HG03432 (cell line): ENCODE measurements at regions not wholly inside any gene's neighbourhood (a gene's known extent, or its start where the extent isn't known, plus 50 kb on each side); places are given as distances from the start of the nearest gene placed in this dataset.

Source experiments
- ATAC-seq: cut with Tn5 transposase; IDR thresholded peaks from one replicate; pipeline ENCODE4 v1.9.1; 2021; ENCODE audit warnings: mild to moderate bottlenecking, moderate library complexity; ENCODE audit not compliant: unreplicated experiment

DNA sequence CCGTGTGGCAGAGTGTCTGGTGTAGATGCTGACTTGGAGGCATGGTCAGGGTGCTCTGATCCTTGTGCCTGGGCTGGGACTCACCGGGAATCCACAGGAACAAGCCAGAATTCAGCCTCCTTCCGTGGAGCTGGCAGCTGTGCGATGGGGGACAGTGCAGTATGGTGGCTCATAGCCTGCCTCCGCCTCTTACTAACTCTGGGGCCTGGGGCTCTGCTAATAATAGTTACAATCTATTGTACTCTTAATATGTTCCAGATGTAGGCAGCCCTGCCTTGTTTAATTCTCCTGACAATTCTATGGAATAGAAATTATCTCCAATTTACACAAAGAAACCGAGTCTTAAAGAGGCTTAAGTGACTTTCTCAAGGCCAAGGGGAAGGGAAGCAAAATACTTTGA, 77.6 kb downstream of the PCDH1 start:
- no peak for ATAC-seq

GRCh38 chr5:141799507-141800167, 78.6 kb downstream of the PCDH1 start:
- no peak for ATAC-seq

- no peak for ATAC-seq
Observed at GRCh38 chr5:141797425-141797824, 80.8 kb downstream of the PCDH1 start.

DNA sequence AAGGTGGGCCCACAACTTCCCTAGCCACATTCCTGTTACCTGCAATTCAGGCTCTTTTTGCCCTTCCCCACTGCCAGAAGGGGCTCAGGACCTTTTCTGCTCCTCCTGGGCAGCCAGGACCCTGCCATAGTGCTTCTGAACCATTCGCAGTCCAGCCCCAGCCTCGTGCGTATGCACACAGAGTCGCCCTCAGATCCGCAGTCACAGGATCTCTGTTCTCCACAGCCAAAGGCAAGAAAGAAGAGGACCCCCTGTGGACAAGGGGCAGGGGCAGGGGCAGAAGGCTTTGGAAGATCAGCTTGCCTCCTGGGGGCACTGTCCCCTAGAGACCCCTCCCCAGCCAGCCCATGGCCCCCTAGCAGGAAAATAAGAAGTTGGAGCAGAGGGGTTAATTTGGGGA, 82.8 kb downstream of the PCDH1 start:
- ATAC-seq, result no peak

DNA sequence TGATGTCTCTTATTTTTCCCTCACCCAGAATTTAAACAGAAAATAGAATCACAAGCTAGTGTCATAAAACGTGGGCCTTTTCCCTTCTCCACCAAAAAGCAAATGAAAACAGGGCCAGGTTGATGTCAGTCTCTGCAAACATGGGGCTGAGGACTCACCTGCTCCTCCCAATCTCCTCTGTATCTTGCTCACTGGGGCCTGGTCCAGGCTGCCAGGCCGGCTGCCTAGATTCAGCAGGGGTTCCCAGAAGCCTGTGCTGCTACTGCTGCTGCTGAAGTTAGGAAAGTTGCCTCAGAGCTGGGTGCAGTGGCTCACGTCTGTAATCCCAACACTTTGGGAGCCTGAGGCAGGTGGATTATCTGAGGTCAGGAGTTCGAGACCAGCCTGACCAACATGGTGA, 84.3 kb downstream of the PCDH1 start:
- no peak for ATAC-seq

DNA sequence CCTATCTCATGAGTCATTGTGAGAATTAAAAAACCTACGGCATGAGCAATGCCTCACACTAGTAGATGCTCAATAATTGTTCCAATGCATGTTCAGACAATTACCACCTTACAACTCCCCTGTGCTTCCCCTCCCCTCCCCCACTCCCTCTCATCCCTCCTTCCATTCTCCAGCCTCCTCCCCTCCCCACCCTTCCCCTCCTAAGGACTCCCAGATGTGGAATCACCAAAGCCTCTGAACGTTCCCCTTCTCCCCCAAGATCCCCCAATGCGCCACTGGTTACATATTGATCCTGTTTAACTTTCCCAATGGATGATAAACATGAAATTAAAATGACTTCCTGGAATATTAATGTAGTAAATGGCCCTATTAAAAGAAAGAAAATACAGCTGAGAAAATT, 84.8 kb downstream of the PCDH1 start:
- no peak for ATAC-seq

DNA sequence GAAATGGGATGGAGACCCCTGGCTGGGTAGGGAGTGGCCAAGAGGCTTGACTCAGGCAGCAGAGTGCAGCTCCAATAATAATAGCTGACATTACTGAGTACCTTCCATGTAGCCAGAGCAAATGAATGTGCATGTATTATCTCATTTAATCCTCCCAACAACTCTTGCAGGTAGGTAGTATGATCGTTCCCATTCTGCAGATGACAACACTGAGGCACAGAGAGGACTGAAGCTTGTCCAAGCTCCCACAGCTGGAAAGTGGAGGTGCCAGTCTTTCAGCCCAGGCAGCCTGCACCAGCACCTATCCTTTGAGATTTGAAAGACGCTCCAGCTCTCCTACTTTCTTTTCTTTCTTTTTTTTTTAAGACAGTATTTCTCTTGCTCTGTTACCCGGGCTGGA, 87.6 kb downstream of the PCDH1 start:
- no peak for ATAC-seq

DNA sequence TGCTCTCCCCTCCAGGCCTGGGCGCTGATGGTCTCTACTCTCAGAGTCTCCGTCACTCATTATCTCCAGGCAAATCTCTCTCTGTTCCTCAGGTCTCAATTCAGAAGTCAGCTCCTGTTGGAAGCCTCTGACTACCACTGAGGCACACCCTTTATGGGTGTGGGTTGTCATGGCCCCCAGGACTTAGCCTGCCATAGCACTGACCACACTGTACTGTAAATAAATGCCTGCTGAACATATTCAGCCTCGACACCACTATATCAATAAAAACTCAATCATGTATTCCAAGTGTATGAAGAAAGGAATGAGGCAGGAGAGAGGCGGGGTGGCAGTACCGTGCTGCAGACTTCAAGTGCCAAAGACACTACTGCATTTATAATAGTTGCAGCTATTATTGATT, 88.9 kb downstream of the PCDH1 start:
- ATAC-seq, result no peak

DNA sequence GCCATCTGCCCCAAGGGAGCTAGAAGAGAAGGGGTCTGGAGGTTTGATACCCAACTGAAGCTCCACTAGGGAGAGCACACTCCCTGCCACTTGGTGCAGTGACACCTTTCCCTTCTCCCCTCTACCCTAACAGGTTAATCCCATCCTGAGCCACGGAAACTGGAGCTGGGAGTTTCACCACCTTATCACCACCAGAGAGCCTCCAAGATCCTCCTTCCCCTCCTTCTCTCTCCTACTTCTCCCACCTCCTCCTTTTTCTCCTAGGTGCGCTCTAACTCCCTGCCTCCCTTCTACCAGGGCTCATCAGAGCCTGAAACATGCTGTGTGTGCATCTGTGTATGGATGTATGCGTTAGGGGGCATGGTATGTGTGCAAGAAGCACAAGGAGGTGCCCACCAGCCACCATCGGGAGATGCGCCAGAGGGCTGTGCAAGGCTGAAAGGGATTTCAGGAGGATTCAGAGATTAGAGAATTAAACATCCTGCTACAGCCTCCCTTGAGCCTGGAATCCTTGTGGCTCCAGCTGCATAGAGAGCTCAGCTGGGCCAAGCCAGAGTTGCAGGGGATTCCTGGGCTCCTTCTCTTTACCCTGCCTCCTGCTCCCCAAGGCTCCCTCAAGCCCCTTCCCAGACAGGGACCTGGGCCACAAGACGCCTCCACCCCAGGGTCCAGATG, 89.8 kb downstream of the PCDH1 start:
- no peak for ATAC-seq

GRCh38 chr5:141787376-141787775, 90.8 kb downstream of the PCDH1 start:
- ATAC-seq, result no peak

DNA sequence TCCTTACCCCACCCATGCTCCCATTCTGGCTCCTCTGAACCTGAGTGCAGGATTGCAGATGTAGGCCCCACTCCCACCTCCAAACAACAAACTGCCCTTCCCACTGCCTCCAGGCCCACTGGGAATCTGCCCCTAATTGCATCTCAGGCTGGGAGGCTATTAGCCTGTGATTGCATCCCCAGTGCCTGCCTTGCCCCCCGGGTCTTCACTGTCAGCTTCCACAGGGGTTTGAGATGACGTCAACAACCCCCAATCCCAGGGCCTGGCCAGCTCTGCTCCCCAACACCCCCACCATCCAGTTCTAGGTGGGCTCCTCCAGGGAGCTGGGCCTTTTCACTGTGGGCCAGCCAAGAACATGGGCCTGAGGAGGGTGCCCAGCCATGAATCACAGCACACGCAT, 91.5 kb downstream of the PCDH1 start:
- ATAC-seq, result no peak

DNA sequence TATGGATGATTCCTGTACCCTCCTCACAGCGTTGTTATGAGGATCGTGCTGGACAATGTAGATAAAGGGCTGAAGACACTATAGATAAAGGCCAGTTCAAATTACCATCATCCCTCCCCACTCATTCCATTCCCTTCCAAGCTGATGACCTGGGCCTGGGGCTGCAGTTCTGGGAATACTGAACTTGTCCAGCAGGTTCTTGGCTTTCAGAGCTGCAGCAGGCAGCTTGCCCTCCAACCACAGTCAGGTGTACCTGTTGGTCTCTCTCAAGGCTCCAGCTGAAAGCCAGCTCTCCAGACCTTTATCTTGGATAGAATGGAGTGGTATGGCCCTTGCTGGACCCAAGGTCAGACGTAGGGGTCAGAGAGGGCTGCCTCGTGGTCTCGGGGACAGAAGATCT, 92.5 kb downstream of the PCDH1 start:
- no peak for ATAC-seq

DNA sequence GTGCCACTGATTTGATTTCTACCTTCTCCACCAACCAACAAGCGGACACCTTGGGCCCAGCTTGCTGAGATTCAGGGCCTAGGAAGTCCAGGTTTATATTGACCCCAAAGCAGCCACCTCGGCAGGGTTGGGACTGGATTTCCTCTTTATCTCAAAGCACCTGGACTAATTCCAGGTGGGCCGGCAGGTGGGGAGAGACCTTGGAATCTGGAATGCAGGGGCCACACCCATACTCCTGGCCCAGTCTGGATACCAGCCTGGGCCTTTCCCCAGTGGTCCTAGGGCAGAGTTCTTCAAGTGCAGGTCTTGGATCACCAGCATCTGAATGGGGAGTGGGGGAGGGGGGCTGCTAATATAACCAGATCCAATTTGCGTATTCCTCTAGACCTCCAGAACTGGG, 93.1 kb downstream of the PCDH1 start:
- ATAC-seq, result no peak

- no peak for ATAC-seq
Observed at GRCh38 chr5:141784529-141784928, 93.7 kb downstream of the PCDH1 start.

DNA sequence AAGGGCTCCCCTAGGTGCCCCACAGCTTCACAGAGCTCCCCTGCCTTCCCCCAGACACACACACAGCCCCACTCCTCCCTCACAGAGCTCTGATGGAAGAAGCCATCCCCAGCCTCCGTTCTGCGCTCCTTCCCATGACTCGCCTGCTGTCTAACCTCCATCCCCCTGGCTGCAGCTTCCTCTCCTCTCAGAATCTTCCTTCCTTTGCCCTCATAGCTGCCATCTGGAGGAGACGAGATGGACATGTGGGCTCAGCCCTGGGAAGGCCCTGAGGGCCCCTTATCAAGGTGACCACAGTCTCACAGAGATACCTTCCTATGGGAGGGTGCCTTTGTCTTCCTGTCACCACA, 94.3 kb downstream of the PCDH1 start:
- no peak for ATAC-seq

GRCh38 chr5:141783005-141783946, 94.9 kb downstream of the PCDH1 start:
- ATAC-seq, result no peak

DNA sequence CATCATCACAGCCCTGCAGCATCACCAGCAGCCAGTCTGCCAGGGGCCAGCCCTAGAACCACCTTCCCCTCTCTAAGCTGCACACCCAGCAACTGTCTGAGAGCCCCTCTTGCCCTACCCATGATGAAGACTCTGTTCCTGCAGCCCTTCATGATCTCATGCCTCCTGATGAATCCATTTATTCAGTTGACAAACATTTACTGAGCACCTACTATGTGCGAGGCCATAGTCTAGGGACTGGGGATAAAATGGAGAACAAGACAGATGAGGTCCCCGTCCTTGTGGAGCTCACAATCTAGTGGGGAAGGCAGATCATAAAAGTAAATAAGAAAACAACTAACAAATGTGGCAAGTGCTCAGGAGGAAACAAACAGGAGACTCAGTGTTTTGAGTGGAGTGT, 96.3 kb downstream of the PCDH1 start:
- no peak for ATAC-seq

DNA sequence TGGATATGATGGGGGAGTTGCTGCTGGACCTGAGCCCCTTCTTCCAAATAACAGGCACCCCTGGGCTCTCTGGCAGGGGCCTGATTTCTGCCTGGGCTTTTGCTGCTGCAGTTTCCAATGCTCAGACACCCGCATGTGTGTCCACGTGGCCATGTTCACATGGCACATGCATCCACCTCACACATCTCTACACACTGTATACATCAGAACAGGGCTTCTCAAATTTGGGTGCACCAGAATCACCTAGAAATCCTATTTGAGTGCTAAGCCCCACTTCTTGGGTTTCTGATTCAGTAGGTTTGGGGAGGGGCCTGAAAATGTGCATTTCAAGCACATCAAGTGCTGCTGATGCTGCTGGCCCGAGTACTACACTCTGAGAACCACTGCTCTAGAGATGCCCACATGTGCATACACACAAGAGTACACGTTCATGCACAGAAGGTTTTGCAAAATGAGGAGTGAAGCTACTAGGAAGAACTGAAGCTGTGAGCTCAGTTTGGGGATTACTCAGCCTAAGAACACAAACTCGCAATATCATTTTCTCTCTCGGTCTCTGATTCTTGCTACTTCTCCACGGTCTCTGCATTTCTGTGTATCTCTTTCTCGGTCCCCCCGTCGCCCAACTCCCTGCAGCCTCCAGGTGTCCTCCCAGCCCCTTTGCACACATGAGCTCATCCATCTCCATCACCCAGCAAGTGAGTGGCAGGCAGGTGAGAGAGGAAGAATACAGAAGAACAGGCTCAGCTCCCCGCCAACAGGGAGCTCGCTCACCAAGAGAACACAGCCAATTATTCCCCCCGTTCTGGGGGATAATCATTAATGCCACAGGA, 97.0 kb downstream of the PCDH1 start:
- no peak for ATAC-seq

DNA sequence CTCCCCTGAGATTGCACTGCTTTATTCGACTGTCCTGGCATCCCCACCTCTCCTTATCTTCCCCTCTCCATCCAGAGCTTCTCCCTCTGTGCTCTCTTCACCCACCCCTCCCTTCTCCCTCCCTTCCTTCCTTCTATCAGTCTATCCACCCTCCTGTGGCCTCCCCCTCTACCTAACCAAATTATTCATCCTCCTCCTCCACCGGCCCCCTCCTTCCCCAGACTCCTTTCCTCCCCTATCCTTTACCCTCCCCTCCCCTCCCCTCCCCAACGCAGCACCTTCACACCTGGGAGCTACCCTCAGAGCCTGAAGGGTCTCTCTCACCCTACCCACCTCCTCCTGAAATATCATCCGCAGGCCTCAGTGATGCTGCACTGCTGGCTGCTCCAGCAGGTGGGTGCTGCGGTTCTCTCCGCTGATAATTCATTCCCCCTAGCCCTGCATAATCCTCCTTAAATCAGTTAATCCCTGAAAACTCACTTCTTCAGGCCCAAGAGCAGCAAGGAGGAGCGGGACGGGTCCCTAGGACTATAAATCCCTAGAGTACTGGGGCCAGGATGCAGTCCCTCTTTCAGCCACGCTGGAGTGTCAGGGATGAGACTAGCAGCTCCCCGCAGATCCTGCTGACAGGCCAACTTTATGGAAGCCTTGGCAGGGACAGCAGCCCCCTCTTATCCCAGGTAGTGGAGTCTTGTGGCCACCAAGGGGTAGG, 97.8 kb downstream of the PCDH1 start:
- ATAC-seq, result no peak

GRCh38 chr5:141779503-141779973, 97.5 kb upstream of the ARAP3 start:
- no peak for ATAC-seq
